ENCODE measurements at regions not wholly inside any gene's neighbourhood (a gene's known extent, or its start where the extent isn't known, plus 50 kb on each side); places are given as distances from the start of the nearest gene placed in this dataset.
"Not testable (repeated sequence)": the region's sequence is repeated elsewhere in the genome, so short reads cannot be mapped to it uniquely, and the experiment has no call there.

- DNase-seq (ENCODE audit: low spot score): no peak
Observed at GRCh38 chr18:38297910-38298309, 732.3 kb upstream of the CELF4 start.

DNA sequence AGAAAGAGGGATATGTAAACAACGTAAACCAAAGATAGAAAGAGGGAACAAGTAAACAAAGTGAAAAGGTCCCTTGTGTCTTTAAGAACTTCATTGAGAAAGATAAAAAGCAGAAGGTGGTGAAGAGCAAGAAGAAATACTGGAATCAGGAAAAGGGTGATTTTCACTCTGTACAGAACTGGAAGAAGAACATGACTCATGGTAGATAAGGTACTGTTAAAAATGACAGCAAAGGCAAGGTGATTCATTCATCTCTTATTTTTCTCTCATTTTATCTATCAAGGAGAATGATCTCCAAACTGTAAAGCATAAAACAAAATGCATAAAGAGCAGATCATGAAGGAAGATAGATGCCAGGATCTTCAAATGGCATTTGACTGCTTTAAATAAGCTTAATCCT lies 724.6 kb upstream of the CELF4 start:
- no peak for DNase-seq (ENCODE audit: low spot score)

GRCh38 chr18:38284972-38285371 lies 719.4 kb upstream of the CELF4 start:
- DNase-seq (ENCODE audit: low spot score): no peak

- no peak for DNase-seq (ENCODE audit: low spot score)
Observed at GRCh38 chr18:38263066-38263465, 697.5 kb upstream of the CELF4 start.

DNA sequence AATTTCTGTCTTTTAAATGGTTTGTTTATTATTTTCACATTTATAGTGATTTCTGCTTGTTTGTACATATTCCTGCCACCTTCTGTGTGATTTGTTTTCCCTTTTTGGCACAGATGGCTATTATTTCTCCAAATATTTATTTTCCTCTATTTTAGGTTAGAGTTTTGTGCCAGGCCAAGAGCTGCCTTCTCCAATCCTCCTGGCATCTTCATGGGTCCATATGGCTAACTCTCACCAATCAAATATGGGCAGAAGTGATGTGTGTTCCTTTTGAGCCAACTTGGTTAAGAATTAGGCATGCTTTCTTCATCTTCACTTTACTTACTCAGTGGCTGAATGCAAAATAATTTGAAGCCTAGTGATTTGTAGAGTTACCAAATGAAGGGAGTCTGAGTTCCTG lies 697.1 kb upstream of the CELF4 start:
- DNase-seq (ENCODE audit: low spot score): no peak

GRCh38 chr18:38257661-38258060 lies 692.1 kb upstream of the CELF4 start:
- no peak for DNase-seq (ENCODE audit: low spot score)

DNA sequence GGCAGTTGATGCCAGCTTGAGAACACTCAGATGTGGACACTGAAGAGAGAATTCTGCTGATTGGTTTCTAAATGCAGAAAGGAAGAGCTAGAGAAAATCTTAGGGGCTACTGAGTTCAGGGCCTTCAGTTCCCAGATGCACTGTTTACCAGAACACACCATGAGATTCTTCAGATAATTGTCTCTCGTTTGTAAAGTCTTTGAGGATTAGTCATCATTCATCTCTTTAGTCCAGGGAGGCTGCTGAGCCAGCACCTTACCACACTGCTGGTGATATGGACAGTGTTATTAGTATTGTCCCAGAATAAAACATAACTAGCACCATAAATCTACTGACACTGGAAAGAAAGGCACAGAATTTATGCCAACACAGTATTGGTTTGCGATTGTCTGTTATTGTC lies 690.8 kb upstream of the CELF4 start:
- no peak for DNase-seq (ENCODE audit: low spot score)

- no peak for DNase-seq (ENCODE audit: low spot score)
Observed at GRCh38 chr18:38250971-38251370, 685.4 kb upstream of the CELF4 start.

DNA sequence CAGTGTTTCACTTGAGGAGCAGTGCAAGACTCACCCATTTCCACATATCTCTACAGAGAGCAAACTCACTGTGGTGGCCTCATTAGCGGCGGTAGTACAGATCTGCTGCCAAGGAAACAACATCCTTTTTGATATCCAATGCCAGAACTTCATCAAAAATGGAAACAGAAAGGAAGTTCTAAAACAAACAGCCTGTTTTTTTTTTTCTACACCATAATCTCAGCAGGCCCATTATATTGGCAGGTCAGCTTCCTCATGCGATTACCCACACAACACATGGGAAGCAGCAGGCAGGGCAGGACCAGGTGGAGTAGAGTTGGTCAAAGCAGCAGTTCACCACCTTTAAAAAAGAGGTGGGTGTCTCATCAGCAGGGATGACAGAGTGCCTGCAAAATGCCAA lies 678.9 kb upstream of the CELF4 start:
- DNase-seq (ENCODE audit: low spot score): no peak

DNA sequence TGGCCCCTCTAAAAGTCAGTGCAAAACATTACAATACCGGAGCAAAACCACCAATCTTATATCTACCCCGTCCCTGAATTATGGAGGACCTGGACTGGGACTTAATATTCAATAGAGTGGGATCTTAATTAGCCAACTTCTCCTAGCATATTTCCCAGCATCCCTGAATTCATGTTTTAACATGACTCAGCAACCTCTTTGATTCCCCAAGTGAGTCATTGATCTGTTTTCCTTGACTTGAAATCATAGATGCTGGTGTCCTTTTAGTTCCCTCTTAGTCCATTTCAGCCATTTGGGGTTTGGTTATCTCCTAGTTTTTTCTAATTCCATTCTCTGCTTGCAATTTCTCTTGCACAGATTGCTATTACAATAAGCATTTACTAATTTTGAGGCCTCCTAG lies 677.7 kb upstream of the CELF4 start:
- no peak for DNase-seq (ENCODE audit: low spot score)

DNA sequence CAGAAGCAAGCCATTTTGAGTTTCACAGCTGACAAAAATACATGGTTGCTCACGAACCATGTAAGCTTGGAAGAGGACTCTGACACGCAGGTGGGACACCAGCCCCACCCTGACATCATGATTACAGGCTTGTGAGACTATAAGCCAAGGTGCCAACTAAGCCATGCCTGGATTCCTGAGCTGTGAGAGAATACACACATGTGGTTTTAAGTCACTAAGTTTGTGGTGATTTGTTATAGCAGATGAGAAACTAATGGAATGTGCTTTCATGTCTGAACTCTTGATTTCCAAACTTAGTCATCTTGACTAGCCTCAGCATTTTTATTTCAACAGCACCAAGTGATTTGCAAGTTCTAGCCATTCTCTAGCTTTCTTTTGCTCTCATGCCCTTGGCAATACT lies 676.1 kb upstream of the CELF4 start:
- no peak for DNase-seq (ENCODE audit: low spot score)

- DNase-seq (ENCODE audit: low spot score): no peak
Observed at GRCh38 chr18:38241216-38241615, 675.6 kb upstream of the CELF4 start.

DNA sequence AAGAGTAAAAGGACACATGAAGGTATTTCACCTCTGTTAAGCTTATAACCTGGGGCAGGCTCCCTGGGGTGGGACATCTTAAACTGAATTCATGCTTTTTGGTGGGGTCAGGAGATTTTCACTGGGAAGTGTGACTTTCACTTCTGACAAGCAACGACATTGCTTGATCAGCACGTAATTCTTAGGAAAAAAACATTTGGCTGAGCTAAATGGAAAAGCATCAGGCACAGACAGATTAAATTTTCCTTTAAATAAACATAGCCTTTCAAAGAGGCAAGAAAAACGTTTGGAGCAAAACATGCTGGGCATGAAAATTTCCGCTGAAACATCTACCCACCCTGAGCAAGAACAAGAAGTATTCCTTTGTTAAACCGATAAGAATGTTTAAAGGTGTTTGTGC lies 674.0 kb upstream of the CELF4 start:
- DNase-seq (ENCODE audit: low spot score): no peak

DNA sequence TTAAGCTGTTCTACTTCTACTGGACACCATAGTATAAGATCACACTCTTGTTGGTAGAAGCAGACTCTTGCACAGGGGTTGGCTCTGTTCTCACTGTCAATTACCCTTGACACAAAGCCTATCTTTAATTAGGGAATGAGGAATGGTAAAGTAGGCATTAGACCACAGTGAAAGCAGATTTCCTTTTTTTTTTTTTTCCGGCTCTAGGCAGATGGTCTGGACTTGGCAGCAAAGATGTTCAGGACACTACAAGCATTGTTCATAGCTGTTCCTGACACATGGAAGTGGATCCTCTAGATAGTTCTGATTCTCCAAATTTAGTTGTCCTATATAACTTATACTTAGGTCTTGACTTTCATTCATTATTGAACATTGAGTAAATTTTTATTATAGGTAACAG lies 672.2 kb upstream of the CELF4 start:
- no peak for DNase-seq (ENCODE audit: low spot score)

GRCh38 chr18:38221476-38222100 lies 656.0 kb upstream of the CELF4 start:
- no peak for DNase-seq (ENCODE audit: low spot score)

GRCh38 chr18:38198956-38199355 lies 633.4 kb upstream of the CELF4 start:
- DNase-seq (ENCODE audit: low spot score): no peak

DNA sequence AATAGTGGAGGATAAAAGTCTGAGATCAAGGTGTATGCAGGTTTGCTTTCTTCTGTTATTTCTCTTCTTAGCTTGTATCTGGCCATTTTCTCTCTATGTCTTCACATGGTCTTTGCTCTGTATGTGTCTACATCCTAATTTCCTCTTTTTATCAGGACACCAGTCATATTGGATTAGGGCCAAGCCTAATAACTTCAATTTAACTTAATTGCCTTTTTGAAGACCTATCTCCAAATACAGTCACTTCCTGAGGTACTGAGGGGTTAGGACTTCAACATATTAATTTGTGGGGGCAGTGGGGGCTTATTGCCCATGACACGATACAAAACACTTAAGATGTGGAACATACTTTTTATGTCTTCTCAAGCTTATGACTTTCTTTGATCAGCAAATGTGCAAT lies 632.9 kb upstream of the CELF4 start:
- no peak for DNase-seq (ENCODE audit: low spot score)

- no peak for DNase-seq (ENCODE audit: low spot score)
Observed at GRCh38 chr18:38186491-38186890, 620.9 kb upstream of the CELF4 start.

- DNase-seq (ENCODE audit: low spot score): no peak
Observed at GRCh38 chr18:38174594-38174993, 609.0 kb upstream of the CELF4 start.

DNA sequence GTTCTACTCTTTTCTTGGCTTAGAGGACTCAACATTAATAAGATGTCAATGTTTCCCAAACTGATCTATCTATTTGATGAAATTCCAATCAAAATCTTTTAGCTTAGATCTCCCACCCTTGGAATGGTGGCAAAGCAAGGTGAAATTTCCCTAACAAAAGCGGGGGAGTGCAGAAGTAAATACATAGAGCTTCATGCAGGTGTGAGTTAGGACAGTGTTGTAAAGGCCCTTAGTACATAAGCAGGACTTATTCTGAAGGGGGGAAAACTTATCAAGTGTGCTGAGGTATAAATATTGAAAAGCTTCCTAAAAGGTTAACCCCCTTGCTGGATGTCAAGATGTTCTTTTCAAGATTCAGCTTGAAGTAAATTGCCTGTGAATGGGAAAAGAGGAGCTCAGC lies 608.6 kb upstream of the CELF4 start:
- no peak for DNase-seq (ENCODE audit: low spot score)

- DNase-seq (ENCODE audit: low spot score): no peak
Observed at GRCh38 chr18:38170845-38171244, 605.2 kb upstream of the CELF4 start.

DNA sequence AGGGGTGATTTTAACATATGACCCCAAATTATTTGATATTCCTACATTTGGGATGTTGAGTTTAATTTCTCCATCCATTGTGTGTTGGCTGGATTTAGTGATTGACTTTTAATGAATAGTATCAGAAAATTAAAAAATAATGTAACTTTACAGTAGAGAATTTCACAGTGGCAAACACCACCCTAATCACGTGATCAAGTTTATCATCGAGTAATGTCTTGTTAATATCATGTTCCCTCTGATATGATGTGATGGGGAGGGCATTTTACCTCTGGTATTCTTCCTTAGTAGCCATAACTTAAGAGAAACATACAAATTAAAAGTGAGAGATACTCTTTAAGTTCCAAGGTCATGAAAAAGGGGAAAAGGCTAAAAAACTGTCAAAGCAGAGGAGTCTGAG lies 602.0 kb upstream of the CELF4 start:
- no peak for DNase-seq (ENCODE audit: low spot score)

GRCh38 chr18:38153116-38153515 lies 587.5 kb upstream of the CELF4 start:
- not testable (repeated sequence) for DNase-seq (ENCODE audit: low spot score)

- no peak for DNase-seq (ENCODE audit: low spot score)
Observed at GRCh38 chr18:38116716-38117115, 551.1 kb upstream of the CELF4 start.

DNA sequence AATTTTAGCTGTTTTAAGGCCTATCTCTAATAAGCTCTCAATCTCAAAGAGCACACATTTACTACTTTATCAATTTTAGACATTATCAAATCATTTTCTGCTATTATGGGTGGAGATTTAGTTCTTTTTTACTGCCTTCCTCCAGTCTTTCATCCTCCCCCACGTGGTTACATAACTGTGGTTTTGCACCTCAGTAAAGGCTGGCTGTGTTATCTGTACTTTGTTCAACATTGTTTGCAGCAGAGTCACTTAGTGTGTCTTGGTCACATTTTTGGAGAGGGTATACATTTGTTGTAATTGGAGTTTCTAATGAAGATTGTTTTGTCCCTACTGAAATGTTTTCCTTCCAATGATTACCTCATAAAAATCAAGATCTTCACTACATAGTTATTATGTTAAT lies 549.6 kb upstream of the CELF4 start:
- DNase-seq (ENCODE audit: low spot score): no peak
